GM13976 (cell line): ENCODE measurements at regions not wholly inside any gene's neighbourhood (a gene's known extent, or its start where the extent isn't known, plus 50 kb on each side); places are given as distances from the start of the nearest gene placed in this dataset.

Source experiments
- DNase-seq: peaks from one replicate; pipeline ENCODE4 v3.0.0; 2012; ENCODE audit warnings: low spot score
- in situ Hi-C: fragments of 300-500 bp; cut with MboI; formaldehyde crosslinking; loops from one replicate; pipeline ENCODE4 v1.12.0; 2022; ENCODE audit warnings: low sequenced_read_pairs, mixed read lengths, inconsistent platforms; ENCODE audit not compliant: unreplicated experiment
- TF ChIP-seq, protein P1 (sequence below): IDR thresholded peaks from 2 replicates; pipeline ENCODE4 v1.5.1; 2012; ENCODE audit warnings: borderline replicate concordance, mild to moderate bottlenecking; ENCODE audit not compliant: insufficient read depth; ENCODE audit errors: extremely low read depth, missing control alignments, control extremely low read depth

- in situ Hi-C loops = no loop called here
- TF ChIP-seq, protein P1, sequence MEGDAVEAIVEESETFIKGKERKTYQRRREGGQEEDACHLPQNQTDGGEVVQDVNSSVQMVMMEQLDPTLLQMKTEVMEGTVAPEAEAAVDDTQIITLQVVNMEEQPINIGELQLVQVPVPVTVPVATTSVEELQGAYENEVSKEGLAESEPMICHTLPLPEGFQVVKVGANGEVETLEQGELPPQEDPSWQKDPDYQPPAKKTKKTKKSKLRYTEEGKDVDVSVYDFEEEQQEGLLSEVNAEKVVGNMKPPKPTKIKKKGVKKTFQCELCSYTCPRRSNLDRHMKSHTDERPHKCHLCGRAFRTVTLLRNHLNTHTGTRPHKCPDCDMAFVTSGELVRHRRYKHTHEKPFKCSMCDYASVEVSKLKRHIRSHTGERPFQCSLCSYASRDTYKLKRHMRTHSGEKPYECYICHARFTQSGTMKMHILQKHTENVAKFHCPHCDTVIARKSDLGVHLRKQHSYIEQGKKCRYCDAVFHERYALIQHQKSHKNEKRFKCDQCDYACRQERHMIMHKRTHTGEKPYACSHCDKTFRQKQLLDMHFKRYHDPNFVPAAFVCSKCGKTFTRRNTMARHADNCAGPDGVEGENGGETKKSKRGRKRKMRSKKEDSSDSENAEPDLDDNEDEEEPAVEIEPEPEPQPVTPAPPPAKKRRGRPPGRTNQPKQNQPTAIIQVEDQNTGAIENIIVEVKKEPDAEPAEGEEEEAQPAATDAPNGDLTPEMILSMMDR = no peak
- no peak for DNase-seq
These were observed 87.5 kb downstream of the DUSP6 start for GRCh38 chr12:89264837-89265236.

DNA sequence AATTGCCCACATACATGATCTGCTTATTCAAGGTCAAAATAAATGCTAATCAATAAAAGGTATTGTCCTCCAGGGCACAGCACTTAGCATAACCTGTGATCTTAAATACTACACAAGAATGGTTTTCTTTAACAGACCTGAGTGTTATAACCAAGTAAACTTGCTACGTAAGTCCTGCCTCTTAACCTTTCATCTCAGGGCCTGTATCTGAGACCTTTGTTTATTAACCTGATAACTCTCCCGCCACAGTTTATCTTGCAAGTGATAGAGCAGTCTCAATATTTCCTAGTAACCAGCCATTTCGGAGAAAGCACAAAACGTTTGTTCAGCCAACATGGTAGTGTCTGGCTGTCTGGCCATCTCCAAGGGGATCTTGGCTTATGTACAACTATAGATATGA, 88.4 kb downstream of the DUSP6 start:
- DNase-seq = no peak
- in situ Hi-C loops = no loop called here
- TF ChIP-seq, protein P1 = no peak

DNA sequence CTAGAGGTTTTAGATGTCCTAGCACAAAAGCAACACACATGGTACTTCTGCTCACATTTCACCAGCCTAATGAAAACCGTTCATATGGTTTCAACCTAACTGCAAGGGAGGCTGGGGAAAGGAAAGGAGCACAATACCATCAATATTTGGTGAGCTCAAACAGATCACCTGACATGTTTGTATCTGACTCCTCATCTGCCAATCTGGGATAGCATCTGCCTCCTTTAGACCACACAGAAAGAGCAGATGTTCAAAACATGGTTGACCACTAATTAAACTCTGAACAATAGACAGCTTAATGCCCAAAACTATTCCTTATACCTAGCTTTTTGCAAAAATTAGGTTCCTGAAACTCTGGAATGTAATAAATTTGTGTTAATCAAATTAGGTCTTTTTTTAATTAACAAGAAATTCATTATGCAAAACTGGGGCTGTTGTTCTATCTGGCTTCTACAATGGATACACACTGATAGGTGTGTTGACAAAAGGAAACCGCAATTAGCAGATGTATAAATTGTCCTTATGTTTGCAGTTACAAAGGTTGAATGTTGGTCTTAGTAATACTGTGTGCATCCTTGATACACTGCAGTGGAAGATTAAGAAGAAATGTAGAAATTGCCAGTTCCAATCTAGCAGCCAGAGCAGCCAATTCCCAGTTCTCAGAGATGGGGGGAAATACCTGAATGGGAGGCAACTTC, 89.3 kb downstream of the DUSP6 start:
- DNase-seq = no peak
- TF ChIP-seq, protein P1 = no peak
- in situ Hi-C loops = no loop called here

DNA sequence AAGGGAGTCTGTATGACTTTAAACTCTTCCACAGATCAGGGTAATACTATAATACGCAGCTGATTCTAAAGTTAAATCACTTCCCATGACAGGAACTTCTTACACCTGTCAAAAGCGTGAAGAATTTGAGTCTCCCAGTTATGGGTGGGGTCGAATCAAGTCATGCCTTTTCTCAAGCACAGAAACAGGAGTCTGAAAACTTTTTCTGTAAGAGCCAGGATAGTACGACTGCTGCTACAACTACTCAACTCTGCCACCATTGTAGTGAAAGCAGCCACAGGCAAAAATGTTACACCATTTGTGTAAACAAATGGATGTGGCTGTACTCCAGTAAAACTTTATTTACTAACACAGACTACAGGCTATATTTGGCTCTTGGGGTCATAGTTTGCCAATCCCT, 90.3 kb downstream of the DUSP6 start:
- in situ Hi-C loops = no loop called here
- TF ChIP-seq, protein P1 = no peak

GRCh38 chr12:89260841-89261637, 91.3 kb downstream of the DUSP6 start:
- DNase-seq = no peak
- TF ChIP-seq, protein P1 = no peak
- in situ Hi-C loops = no loop called here

More for the DNA sequence above, 90.3 kb downstream of the DUSP6 start:
- no peak for DNase-seq

- in situ Hi-C loops = no loop called here
- no peak for DNase-seq
- TF ChIP-seq, protein P1 = no peak
These were observed 92.5 kb downstream of the DUSP6 start for GRCh38 chr12:89259821-89260220.
